KMS-11 (cell line): ENCODE measurements at regions not wholly inside any gene's neighbourhood (a gene's known extent, or its start where the extent isn't known, plus 50 kb on each side); places are given as distances from the start of the nearest gene placed in this dataset.

Experiments
- H2AFZ ChIP-seq: fragments of 200-600 bp; sonication (generic); 2 replicates; pipeline ENCODE4 v1.6.1; 2016; ENCODE audit warnings: antibody characterized with exemption, mixed run types, low read depth
- H3K27ac ChIP-seq: fragments of 200-600 bp; sonication (generic); 2 replicates; pipeline ENCODE4 v1.6.1; 2016; ENCODE audit warnings: mild to moderate bottlenecking, mixed run types
- H3K27me3 ChIP-seq: fragments of 200-600 bp; sonication (generic); 2 replicates; pipeline ENCODE4 v1.6.1; 2017; ENCODE audit warnings: mild to moderate bottlenecking, low read depth, mixed run types, moderate library complexity; ENCODE audit not compliant: insufficient read depth
- H3K36me3 ChIP-seq: fragments of 200-600 bp; sonication (generic); 2 replicates; pipeline ENCODE4 v1.6.1; 2017; ENCODE audit warnings: mild to moderate bottlenecking, mixed run types; ENCODE audit not compliant: insufficient read depth
- H3K4me1 ChIP-seq: fragments of 200-600 bp; sonication (generic); 2 replicates; pipeline ENCODE4 v1.6.1; 2016; ENCODE audit warnings: mild to moderate bottlenecking, low read depth, mixed run types; ENCODE audit not compliant: poor library complexity, severe bottlenecking
- H3K4me2 ChIP-seq: fragments of 200-600 bp; sonication (generic); 2 replicates; pipeline ENCODE4 v1.7.0; 2016; ENCODE audit warnings: mild to moderate bottlenecking, mixed run types
- H3K4me3 ChIP-seq: fragments of 200-600 bp; sonication (generic); IDR thresholded peaks from 2 replicates; pipeline ENCODE4 v1.6.1; 2017; ENCODE audit warnings: low read depth, low read length, mixed read lengths; ENCODE audit not compliant: insufficient read depth
- H3K79me2 ChIP-seq: fragments of 200-600 bp; sonication (generic); 2 replicates; pipeline ENCODE4 v1.6.1; 2016; ENCODE audit warnings: low read depth, mixed run types; ENCODE audit not compliant: insufficient read depth
- H3K9ac ChIP-seq: fragments of 200-600 bp; sonication (generic); 2 replicates; pipeline ENCODE4 v1.6.1; 2016; ENCODE audit warnings: mild to moderate bottlenecking, mixed run types
- H4K20me1 ChIP-seq: fragments of 200-600 bp; sonication (generic); 2 replicates; pipeline ENCODE4 v1.6.1; 2016; ENCODE audit warnings: mild to moderate bottlenecking, mixed run types; ENCODE audit not compliant: insufficient read depth
- CTCF ChIP-seq: fragments of 200-600 bp; sonication (generic); conservative IDR thresholded peaks from 2 replicates; pipeline ENCODE4 v1.6.1; 2017; ENCODE audit warnings: low read depth, mild to moderate bottlenecking, antibody characterized with exemption, low read length, moderate library complexity, mixed read lengths

GRCh38 chr4:115334736-115335411, 221.5 kb upstream of the NDST4 start:
- Histone ChIP-seq H4K20me1 (no peaks in the 10 kb centered on the region), H3K27ac (peak overlapping the region; percentile 59), H2AFZ (no peak overlapping the region), H3K4me3 (no peak overlapping the region), H3K4me1 (peaks cover 72% of the 10 kb centered on the region), H3K79me2 (no peaks in the 10 kb centered on the region), H3K4me2 (peak overlapping the region; percentile 72), H3K9ac (peak overlapping the region; percentile 6; the same call in 1 of the 2 replicates), H3K36me3 (no peaks in the 10 kb centered on the region), H3K27me3 (no peaks in the 10 kb centered on the region)
- no peak for TF ChIP-seq CTCF

GRCh38 chr4:115332078-115332477, 218.7 kb upstream of the NDST4 start:
- peak overlapping the region; percentile 72 for H3K4me2 ChIP-seq
- no peaks in the 10 kb centered on the region for H4K20me1 ChIP-seq
- no peak overlapping the region for H3K4me3 ChIP-seq
- no peaks in the 10 kb centered on the region for H3K79me2 ChIP-seq
- no peaks in the 10 kb centered on the region for H3K36me3 ChIP-seq
- H2AFZ ChIP-seq: no peak overlapping the region
- no peak overlapping the region for H3K9ac ChIP-seq
- H3K27me3 ChIP-seq: no peaks in the 10 kb centered on the region
- no peak for TF ChIP-seq CTCF
- no peak overlapping the region for H3K27ac ChIP-seq
- peaks cover 75% of the 10 kb centered on the region for H3K4me1 ChIP-seq

GRCh38 chr4:115331241-115331640, 217.8 kb upstream of the NDST4 start:
- Histone ChIP-seq H3K27ac (peak overlapping the region; percentile 59), H3K4me2 (peak overlapping the region; percentile 63), H3K4me1 (peaks cover 75% of the 10 kb centered on the region), H3K36me3 (no peaks in the 10 kb centered on the region), H3K4me3 (no peak overlapping the region), H2AFZ (0 out of 2 replicates have a peak overlapping the region, but pooled peaks have one; percentile 12), H3K79me2 (no peaks in the 10 kb centered on the region), H3K27me3 (no peaks in the 10 kb centered on the region), H4K20me1 (no peaks in the 10 kb centered on the region), H3K9ac (no peak overlapping the region; the same call in 1 of the 2 replicates)
- no peak for TF ChIP-seq CTCF

GRCh38 chr4:115325836-115326235, 212.4 kb upstream of the NDST4 start:
- no peaks in the 10 kb centered on the region for H3K36me3 ChIP-seq
- H3K27me3 ChIP-seq: no peaks in the 10 kb centered on the region
- no peaks in the 10 kb centered on the region for H3K79me2 ChIP-seq
- peaks cover 51% of the 10 kb centered on the region for H3K4me1 ChIP-seq
- H3K4me2 ChIP-seq: no peak overlapping the region
- H3K27ac ChIP-seq: no peak overlapping the region
- H4K20me1 ChIP-seq: no peaks in the 10 kb centered on the region
- no peak overlapping the region for H3K4me3 ChIP-seq
- H2AFZ ChIP-seq: no peak overlapping the region
- no peak overlapping the region for H3K9ac ChIP-seq
- no peak for TF ChIP-seq CTCF
